MM.1S (cell line): ENCODE measurements at regions not wholly inside any gene's neighbourhood (a gene's known extent, or its start where the extent isn't known, plus 50 kb on each side); places are given as distances from the start of the nearest gene placed in this dataset.

Experiments
- CTCF ChIP-seq: fragments of 300-600 bp; sonication (generic); IDR thresholded peaks from 2 replicates; pipeline ENCODE4 v1.5.1; 2016; ENCODE audit warnings: antibody characterized with exemption, low read length, mixed read lengths
- EZH2 ChIP-seq: fragments of 300-600 bp; sonication (generic); optimal IDR thresholded peaks from 2 replicates; pipeline ENCODE3; 2017; ENCODE audit warnings: low read depth, mild to moderate bottlenecking, antibody characterized with exemption, low read length, mixed read lengths

GRCh38 chr10:8794860-8795259 lies 740.4 kb downstream of the GATA3 start:
- TF ChIP-seq CTCF: no peak
- TF ChIP-seq EZH2: no peak
